K562 (cell line): ENCODE measurements at regions not wholly inside any gene's neighbourhood (a gene's known extent, or its start where the extent isn't known, plus 50 kb on each side); places are given as distances from the start of the nearest gene placed in this dataset.

ENCODE experiments used
- ARID1B ChIP-seq: fragments of 450-650 bp; IDR thresholded peaks from 2 replicates; pipeline ENCODE4 v1.6.1; 2016; ENCODE audit warnings: antibody characterized with exemption, mild to moderate bottlenecking, inconsistent platforms
- CBFA2T3 ChIP-seq: fragments of 450-650 bp; IDR thresholded peaks from 2 replicates; pipeline ENCODE4 v1.6.1; 2017
- RAD51 ChIP-seq: fragments of 450-650 bp; IDR thresholded peaks from 2 replicates; pipeline ENCODE4 v1.7.1; 2016; ENCODE audit warnings: low read depth, mild to moderate bottlenecking, borderline replicate concordance
- TAL1 ChIP-seq: fragments of 450-650 bp; IDR thresholded peaks from 2 replicates; pipeline ENCODE4 v1.6.1; 2016; ENCODE audit warnings: mild to moderate bottlenecking
- ZC3H11A ChIP-seq: IDR thresholded peaks from 2 replicates; pipeline ENCODE4 v1.6.1; 2012; ENCODE audit warnings: low read depth, low read length, improper control_type of control experiment
- ZFP30 ChIP-seq: fragments of 250-450 bp; sonication (Bioruptor Pico); IDR thresholded peaks from 2 replicates; pipeline ENCODE4 v1.8.0; 2022; ENCODE audit warnings: moderate library complexity, mild to moderate bottlenecking, inconsistent platforms, borderline replicate concordance
- ZNF318 ChIP-seq, 2 experiments: fragments of 450-650 bp; IDR thresholded peaks; 2 replicates each; pipeline ENCODE4 v1.6.1; 2016; ENCODE audit warnings: mild to moderate bottlenecking in 2 of 2, borderline replicate concordance in 1 of 2, low read depth in 1 of 2, moderate library complexity in 1 of 2

- TF ChIP-seq ZFP30 (CRISPR knock-in tag) = no peak
- no peak for TF ChIP-seq RAD51
- peak; percentile 49 for TF ChIP-seq ARID1B
- TF ChIP-seq TAL1 = peak; percentile 11; the same call in 1 of the 2 replicates
- no peak for TF ChIP-seq ZC3H11A
- no peak for TF ChIP-seq ZNF318 (IDR thresholded peaks at IDR 0.05; ENCODE audit: borderline replicate concordance in 1 of 2, low read depth in 1 of 2)
- peak; percentile 41; the same call in 1 of the 2 replicates for TF ChIP-seq CBFA2T3
Observed at GRCh38 chr3:178359728-178360127, 176.5 kb upstream of the KCNMB2 start (continued).
